HepG2 (cell line): ENCODE measurements at regions not wholly inside any gene's neighbourhood (a gene's known extent, or its start where the extent isn't known, plus 50 kb on each side); places are given as distances from the start of the nearest gene placed in this dataset.

ENCODE experiments used
- ATAC-seq: fragments of 200-7000 bp; cut with Tn5 transposase; 3 replicates; pipeline ENCODE4 v1.9.1; 2020; ENCODE audit warnings: mild to moderate bottlenecking, moderate library complexity
- BruUV-seq: library from RNA; stranded (reverse); fragments of 400-500 nt; replicated peaks from 2 replicates; lab custom pipeline; 2021; lab: Mats Ljungman, UMichigan
- CTCF ChIA-PET: fragments of 300-600 bp; formaldehyde crosslinking; extraction: SDS; loops from one replicate; lab custom pipeline; 2021; ENCODE audit warnings: low total read pairs, inconsistent platforms, low intra/inter-chr PET ratio; lab: Yijun Ruan, JAX
- POLR2A ChIA-PET: fragments of 350-600 bp; sonication (Branson Sonifier 250); formaldehyde crosslinking; loops from one replicate; lab custom pipeline; 2020; ENCODE audit warnings: antibody characterized with exemption, inconsistent platforms; lab: Yijun Ruan, JAX
- DNase-seq: peaks from one replicate; pipeline ENCODE4 v3.0.0-alpha.2; 2015; ENCODE audit warnings: low spot score
- FAIRE-seq: peaks from 3 replicates; lab custom pipeline; 2011; peaks lifted over from hg19 to GRCh38; lab: Jason Lieb, UNC
- H2AFZ ChIP-seq: one replicate; pipeline ENCODE4 v1.6.1; 2011; ENCODE audit warnings: low read length, inconsistent platforms
- H3K27ac ChIP-seq: fragments of 300-600 bp; 3 replicates; pipeline ENCODE4 v1.8.0; 2011; ENCODE audit warnings: mixed run types, mild to moderate bottlenecking, mixed read lengths, low read length, inconsistent platforms; ENCODE audit not compliant: insufficient read depth; ENCODE audit errors: extremely low read length
- H3K27me3 ChIP-seq, 2 experiments: fragments of 200-600 bp in 1 of 2; 2 replicates in 1 of 2; 3 replicates in 1 of 2; pipeline versions ENCODE4 v1.6.0 to v1.8.0; 2011; ENCODE audit warnings: low read length in 2 of 2, mild to moderate bottlenecking in 2 of 2, moderate library complexity in 2 of 2, inconsistent platforms in 1 of 2; ENCODE audit not compliant: insufficient read depth in 2 of 2, control insufficient read depth in 1 of 2
- H3K36me3 ChIP-seq, 2 experiments: fragments of 200-600 bp in 1 of 2; replicated peaks in 1 of 2; 2 replicates in 1 of 2; 3 replicates in 1 of 2; pipeline versions ENCODE4 v1.5.1 to v1.8.0; 2011; ENCODE audit warnings: low read length in 2 of 2, inconsistent platforms in 1 of 2; ENCODE audit not compliant: insufficient read depth in 2 of 2, control insufficient read depth in 1 of 2
- H3K4me1 ChIP-seq: 2 replicates; pipeline ENCODE4 v1.5.1; 2012; ENCODE audit warnings: low read length, inconsistent platforms; ENCODE audit not compliant: insufficient read depth
- H3K4me2 ChIP-seq: 2 replicates; pipeline ENCODE4 v1.6.0; 2011; ENCODE audit warnings: low read depth, low read length, inconsistent platforms
- H3K4me3 ChIP-seq, 3 experiments: fragments of 200-600 bp in 1 of 3; sonication (generic), shearing (Covaris generic) in 1 of 3; replicated peaks in 1 of 3; 2 replicates each; pipeline ENCODE4 v1.5.1; 2011 to 2016; ENCODE audit warnings: low read length in 3 of 3, inconsistent platforms in 2 of 3, low read depth in 2 of 3, mild to moderate bottlenecking in 2 of 3, control low read depth in 1 of 3, mixed read lengths in 1 of 3; ENCODE audit not compliant: insufficient read depth in 1 of 3
- H3K79me2 ChIP-seq: one replicate; pipeline ENCODE4 v1.6.1; 2011; ENCODE audit warnings: low read length, inconsistent platforms; ENCODE audit not compliant: insufficient read depth
- H3K9ac ChIP-seq: 2 replicates; pipeline ENCODE4 v1.6.0; 2011; ENCODE audit warnings: mild to moderate bottlenecking, low read depth, low read length, inconsistent platforms; ENCODE audit not compliant: insufficient read depth
- H3K9me3 ChIP-seq: 2 replicates; pipeline ENCODE4 v1.5.1; 2012; ENCODE audit warnings: mild to moderate bottlenecking, low read length
- H4K20me1 ChIP-seq: 2 replicates; pipeline ENCODE4 v1.6.0; 2011; ENCODE audit warnings: inconsistent platforms, mild to moderate bottlenecking, low read length, moderate library complexity; ENCODE audit not compliant: insufficient read depth
- HOXA7 ChIP-seq: sonication (generic); formaldehyde crosslinking; IDR thresholded peaks from 2 replicates; pipeline ENCODE4 v1.8.1; 2022; ENCODE audit warnings: mild to moderate bottlenecking, missing genetic modification reagents, moderate library complexity
- MYC ChIP-seq: sonication (generic); formaldehyde crosslinking; IDR thresholded peaks from 2 replicates; pipeline ENCODE4 v1.9.0; 2021; ENCODE audit warnings: missing genetic modification reagents, borderline replicate concordance
- NAIF1 ChIP-seq: sonication (generic); formaldehyde crosslinking; IDR thresholded peaks from 2 replicates; pipeline ENCODE4 v1.5.0; 2020; ENCODE audit warnings: mild to moderate bottlenecking, missing genetic modification reagents, borderline replicate concordance
- PTBP1 ChIP-seq: fragments of 200-400 bp; formaldehyde crosslinking; IDR thresholded peaks from 2 replicates; pipeline ENCODE4 v1.6.1; 2018; ENCODE audit warnings: low read length, low read depth; ENCODE audit not compliant: poor library complexity, severe bottlenecking
- ZFP1 ChIP-seq: IDR thresholded peaks from 2 replicates; pipeline ENCODE4 v1.6.1; 2016
- ZNF253 ChIP-seq: sonication (generic); formaldehyde crosslinking; IDR thresholded peaks from 2 replicates; pipeline ENCODE4 v1.8.0; 2022; ENCODE audit warnings: mild to moderate bottlenecking, missing genetic modification reagents, borderline replicate concordance
- ZNF549 ChIP-seq: sonication (generic); formaldehyde crosslinking; IDR thresholded peaks from 2 replicates; pipeline ENCODE4 v1.5.0; 2020; ENCODE audit warnings: missing genetic modification reagents
- ZNF672 ChIP-seq: sonication (generic); formaldehyde crosslinking; IDR thresholded peaks from 2 replicates; pipeline ENCODE4 v1.8.1; 2022; ENCODE audit warnings: missing genetic modification reagents
- ZNF709 ChIP-seq: sonication (generic); formaldehyde crosslinking; IDR thresholded peaks from 2 replicates; pipeline ENCODE4 v1.5.0; 2020; ENCODE audit warnings: mild to moderate bottlenecking, missing genetic modification reagents
- ZNF724P ChIP-seq: sonication (generic); formaldehyde crosslinking; IDR thresholded peaks from 2 replicates; pipeline ENCODE4 v1.8.0; 2022; ENCODE audit warnings: missing genetic modification reagents, borderline replicate concordance
- ZNF75D ChIP-seq: sonication (generic); formaldehyde crosslinking; IDR thresholded peaks from 2 replicates; pipeline ENCODE4 v1.8.1; 2023; ENCODE audit warnings: missing genetic modification reagents, mild to moderate bottlenecking, borderline replicate concordance
- ZNF790 ChIP-seq: sonication (generic); formaldehyde crosslinking; IDR thresholded peaks from 2 replicates; pipeline ENCODE4 v1.8.0; 2022; ENCODE audit warnings: missing genetic modification reagents, mild to moderate bottlenecking, borderline replicate concordance
- WGBS: methylation state at CpG from one replicate; pipeline ENCODE4 v1.1.6; 2017; ENCODE audit warnings: low lambda C conversion rate; 5-methylcytosine and 5-hydroxymethylcytosine counted together
- in situ Hi-C: cut with HindIII; loops from 2 replicates; pipeline ENCODE4 v1.10.0; 2017; ENCODE audit warnings: low pct_unique_long_range_greater_than_20kb; ENCODE audit not compliant: extremely low pct_ligation_motif_present
- intact Hi-C: fragments of 100-400 bp; cut with micrococcal nuclease; formaldehyde crosslinking; loops from one replicate; pipeline ENCODE4 v1.10.0; 2022; ENCODE audit not compliant: unreplicated experiment

- Histone ChIP-seq H3K4me3 (no peak overlapping the region), H3K4me1 (no peaks in the 10 kb centered on the region), H3K9ac (no peak overlapping the region)
- TF ChIP-seq ZNF253 (CRISPR knock-in tag) = no peak
- TF ChIP-seq ZNF709 (CRISPR knock-in tag) = no peak
- no peak for TF ChIP-seq PTBP1
- TF ChIP-seq HOXA7 (CRISPR knock-in tag) = no peak
- TF ChIP-seq ZNF790 (CRISPR knock-in tag) = no peak
- no peak for TF ChIP-seq ZNF75D
- no peak for TF ChIP-seq NAIF1 (CRISPR knock-in tag)
- no peak for TF ChIP-seq MYC (CRISPR knock-in tag)
- TF ChIP-seq ZNF549 = no peak
- TF ChIP-seq ZNF724P (CRISPR knock-in tag) = no peak
- TF ChIP-seq ZNF672 = no peak
- no peak for TF ChIP-seq ZFP1 (CRISPR knock-in tag)
- TF ChIP-seq, all 625 proteins: peak for 0
- Histone ChIP-seq H3K4me2 (no peak overlapping the region), H4K20me1 (no peaks in the 10 kb centered on the region), H3K36me3 (no peaks in the 10 kb centered on the region), H2AFZ (no peak overlapping the region), H3K27me3 (0 out of 5 replicates have a peak, but pooled peaks cover 0 to 1% of the 10 kb centered on the region in 2 experiments), H3K9me3 (no peaks in the 10 kb centered on the region), H3K27ac (no peak overlapping the region), H3K79me2 (no peaks in the 10 kb centered on the region)
- ATAC-seq = no peak
- no peak for DNase-seq
- ChIA-PET POLR2A (no interaction called here), CTCF (no interaction called here)
- WGBS = 4% methylated on average over 5 of the region's 5 CpGs
- intact Hi-C loops = no loop called here
- FAIRE-seq = no peak
- in situ Hi-C loops = no loop called here
- BruUV-seq = no TSS peak
Measured at GRCh38 chr6:125658136-125658535, 91.3 kb upstream of the HEY2 start.
